ENCODE measurements at regions not wholly inside any gene's neighbourhood (a gene's known extent, or its start where the extent isn't known, plus 50 kb on each side); places are given as distances from the start of the nearest gene placed in this dataset.

- no peak for TF ChIP-seq ATF2 (IDR thresholded peaks at IDR 0.05; ENCODE audit: low read length)
- no peak for TF ChIP-seq CHD1 (IDR thresholded peaks at IDR 0.05; ENCODE audit: low read depth, low read length)
- TF ChIP-seq RAD21 (IDR thresholded peaks at IDR 0.05 in 1 of 2, conservative IDR thresholded peaks at IDR 0.05 in 1 of 2; ENCODE audit: low read depth in 2 of 2, low read length in 2 of 2): no peak
Observed at GRCh38 chr3:66712210-66712609, 211.4 kb upstream of the LRIG1 start (continued).

All from H1 (cell line).